Posterior vena cava (tissue), 2 donors: ENCODE measurements at regions not wholly inside any gene's neighbourhood (a gene's known extent, or its start where the extent isn't known, plus 50 kb on each side); places are given as distances from the start of the nearest gene placed in this dataset.

Experiments
- DNase-seq: peaks from one replicate; pipeline ENCODE4 v3.0.0-alpha.2; 2020; ENCODE audit warnings: low spot score
- intact Hi-C, 2 donors: fragments of 100-400 bp; cut with DNase I; formaldehyde crosslinking; loops; one replicate each; pipeline versions ENCODE4 v1.14.1 to v1.14.2; 2022 to 2023
- donor health status: DM: yes; HTN: yes; CAD: no.
- donor health status: DM: yes; HTN: yes; CAD: no.

DNA sequence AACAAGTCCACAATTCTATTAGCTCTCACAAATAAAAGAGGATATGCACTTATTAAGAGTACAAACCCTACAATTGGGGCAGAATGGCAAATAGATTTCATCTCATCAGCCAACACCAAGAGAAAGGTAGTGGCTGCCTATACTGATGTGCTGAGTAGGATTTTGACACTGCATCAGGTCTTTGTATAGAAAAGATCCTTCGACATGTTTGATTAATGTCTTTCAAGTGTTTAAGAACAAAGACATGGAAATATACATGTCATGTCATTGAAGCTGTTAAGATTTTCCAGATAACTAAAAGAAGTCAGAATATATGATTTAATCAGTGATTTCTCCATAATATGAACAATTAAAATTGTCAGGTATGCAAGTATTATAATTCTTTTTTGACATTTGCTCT is 238.7 kb upstream of the GRAMD2B start:
- intact Hi-C loops: no loop called here
- DNase-seq: no peak

DNA sequence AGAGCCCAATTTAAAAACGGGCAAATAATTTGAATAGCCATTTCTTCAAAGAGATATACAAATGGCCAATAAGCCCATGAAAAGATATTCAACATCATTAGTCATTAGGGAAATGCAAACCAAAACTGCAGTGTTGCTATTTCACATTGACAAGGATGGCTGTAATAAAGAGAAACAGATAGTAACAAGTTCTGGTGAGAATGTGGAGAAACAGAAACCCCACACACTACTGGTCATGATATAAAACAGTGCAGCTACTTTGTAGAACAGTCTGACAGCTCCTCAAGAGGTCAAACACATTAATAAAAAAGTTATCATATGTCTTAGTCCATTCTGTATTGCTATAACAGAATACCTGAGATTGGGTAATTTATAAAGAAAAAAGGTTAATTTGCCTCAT is 237.0 kb upstream of the GRAMD2B start:
- no peak for DNase-seq
- intact Hi-C loops: no loop called here

DNA sequence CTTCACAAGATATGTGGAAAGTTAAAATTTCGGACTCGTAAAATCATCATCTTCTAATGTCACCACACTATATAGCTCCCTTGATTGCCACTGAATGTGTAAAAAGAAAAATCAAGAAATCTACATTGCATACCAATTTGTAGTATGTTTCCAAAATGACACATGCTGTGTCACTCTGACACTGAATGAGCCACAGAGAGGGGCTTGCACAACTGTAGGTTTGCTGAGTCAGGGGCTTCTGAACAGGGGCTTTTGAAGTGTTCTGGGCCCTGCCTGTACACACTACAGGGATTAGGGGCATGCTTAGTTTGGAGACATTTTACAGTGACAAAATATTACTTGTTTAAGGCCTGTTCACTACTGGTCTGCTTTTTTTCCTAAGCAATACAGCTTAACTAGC is 234.4 kb upstream of the GRAMD2B start:
- intact Hi-C loops: no loop called here
- DNase-seq: no peak

DNA sequence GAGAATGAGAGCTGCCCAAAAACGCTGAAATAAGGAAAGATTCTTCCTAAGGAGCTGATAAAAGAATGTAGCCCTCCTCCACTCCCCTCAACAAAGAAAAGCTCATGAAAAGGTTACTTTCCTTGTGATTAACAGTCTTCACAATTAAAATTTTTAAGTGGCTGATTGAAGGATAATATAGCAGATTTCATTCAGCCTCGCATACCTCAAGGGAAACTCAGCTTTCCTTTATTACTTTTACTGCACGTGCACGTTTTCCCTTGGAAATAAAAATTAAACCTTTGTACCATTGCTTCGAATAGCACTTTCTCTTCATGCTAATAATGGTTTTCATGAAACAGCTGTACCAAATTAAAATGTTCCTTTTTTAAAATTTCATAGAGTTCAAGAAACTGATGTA is 234.0 kb upstream of the GRAMD2B start:
- intact Hi-C loops: no loop called here

DNA sequence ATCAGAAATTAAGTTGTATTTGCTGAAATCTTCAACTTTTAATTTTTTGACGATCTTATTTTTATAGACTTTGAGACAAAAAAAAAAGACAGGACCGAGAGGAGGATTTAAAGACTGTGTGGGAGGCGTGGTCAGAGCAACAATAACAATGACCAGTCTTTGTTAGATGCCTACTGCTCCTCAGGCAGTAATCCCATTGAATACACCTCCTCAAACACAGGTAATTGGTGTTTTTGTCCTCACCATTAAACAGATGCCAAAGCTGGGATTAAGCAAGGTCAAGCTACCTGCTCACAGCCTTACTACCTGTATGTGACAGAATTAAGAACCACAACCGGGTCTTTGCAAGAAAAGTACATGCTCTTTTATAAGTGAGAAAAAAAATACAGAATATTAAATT is 233.3 kb upstream of the GRAMD2B start:
- no peak for DNase-seq
- intact Hi-C loops: no loop called here

More for the DNA sequence above, 234.0 kb upstream of the GRAMD2B start:
- no peak for DNase-seq

DNA sequence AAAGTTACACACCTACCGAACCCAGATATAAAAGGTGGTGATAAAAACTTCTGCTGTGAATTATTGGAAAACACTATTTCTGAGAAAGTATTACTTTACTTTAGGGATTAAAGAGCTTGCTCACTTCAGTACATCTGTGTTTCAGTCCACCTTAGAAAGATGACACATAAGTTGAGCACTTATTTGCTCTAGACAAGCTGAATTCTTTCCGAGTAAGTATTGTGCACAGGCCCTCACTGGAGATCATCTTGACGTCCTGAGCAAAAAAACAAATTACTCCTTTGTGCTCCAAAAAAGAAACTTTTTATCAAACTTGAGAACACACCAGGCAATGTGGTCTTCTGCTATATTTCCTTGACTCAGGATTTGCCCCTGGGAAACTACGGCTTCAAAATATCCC is 231.0 kb upstream of the GRAMD2B start:
- no peak for DNase-seq
- intact Hi-C loops: no loop called here

DNA sequence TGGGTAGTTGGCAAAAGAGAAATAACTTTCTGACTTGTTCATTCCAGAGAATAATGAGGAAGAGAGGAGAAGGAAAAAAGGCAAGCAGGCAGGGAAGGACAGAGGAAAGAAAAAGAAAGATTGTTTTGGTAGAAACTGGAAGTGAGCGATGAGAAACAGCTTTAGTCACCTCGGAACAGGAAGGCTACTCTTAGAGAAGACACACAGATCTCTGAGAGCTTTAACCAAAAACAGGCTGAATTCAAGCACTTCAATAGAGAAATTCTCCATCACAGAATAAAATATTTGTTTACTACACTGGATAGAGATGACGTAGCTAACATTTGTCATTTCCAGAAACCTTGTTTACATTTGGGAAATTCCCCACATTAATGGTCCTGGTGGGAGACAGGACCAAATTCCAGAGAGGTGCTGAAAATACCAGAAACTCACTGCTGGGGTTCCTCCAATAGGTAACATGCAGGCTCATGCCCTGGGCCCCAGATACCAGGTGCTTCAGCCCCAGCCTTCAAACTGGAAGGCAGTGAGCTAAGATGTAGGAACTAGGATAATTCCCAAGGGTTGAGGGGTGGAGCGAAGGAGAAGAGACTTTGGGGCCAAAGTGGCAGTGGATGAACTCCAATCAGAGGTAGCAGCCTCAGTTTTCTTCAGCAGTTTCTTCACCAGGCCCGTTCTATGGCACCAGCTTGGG is 227.7 kb upstream of the GRAMD2B start:
- intact Hi-C loops: no loop called here
- DNase-seq: no peak

DNA sequence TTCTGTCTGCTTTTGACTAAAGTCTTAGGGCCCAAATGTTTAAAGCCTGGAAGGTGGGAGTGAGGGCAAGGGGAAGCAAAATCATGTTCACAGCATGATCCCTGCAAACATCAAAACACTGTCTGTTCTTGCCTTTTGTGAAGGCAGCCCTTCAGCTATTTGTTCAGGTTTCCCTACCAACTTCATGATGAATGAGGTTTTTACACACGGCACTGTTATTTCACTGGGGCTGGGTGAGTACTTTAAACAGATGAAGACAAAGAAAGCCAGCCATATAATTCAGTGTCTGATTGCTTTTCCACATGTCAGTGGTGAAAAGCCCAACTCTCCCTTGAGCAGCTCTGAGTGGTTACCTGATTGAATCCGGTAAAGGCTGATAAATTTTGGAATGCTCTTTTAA is 224.7 kb upstream of the GRAMD2B start:
- intact Hi-C loops: no loop called here
- DNase-seq: no peak

DNA sequence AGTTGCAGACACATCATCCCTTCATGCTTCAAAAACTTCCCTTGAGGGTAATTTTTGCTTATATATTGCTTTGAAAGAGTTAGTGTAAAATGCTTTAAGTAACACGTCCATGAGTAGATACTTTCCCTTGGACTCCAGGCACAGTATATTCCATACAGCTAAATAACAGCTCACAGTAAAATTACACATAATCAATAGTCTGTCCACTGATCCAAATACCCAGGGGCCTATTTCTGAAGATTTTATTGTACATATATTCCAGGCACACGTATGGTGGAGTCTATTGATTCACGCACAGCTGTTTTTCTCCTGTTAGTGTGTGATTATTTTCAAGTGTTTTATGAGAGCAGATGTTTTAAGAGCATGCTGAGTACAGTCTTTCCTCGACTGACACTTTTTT is 223.7 kb upstream of the GRAMD2B start:
- intact Hi-C loops: no loop called here
- no peak for DNase-seq

DNA sequence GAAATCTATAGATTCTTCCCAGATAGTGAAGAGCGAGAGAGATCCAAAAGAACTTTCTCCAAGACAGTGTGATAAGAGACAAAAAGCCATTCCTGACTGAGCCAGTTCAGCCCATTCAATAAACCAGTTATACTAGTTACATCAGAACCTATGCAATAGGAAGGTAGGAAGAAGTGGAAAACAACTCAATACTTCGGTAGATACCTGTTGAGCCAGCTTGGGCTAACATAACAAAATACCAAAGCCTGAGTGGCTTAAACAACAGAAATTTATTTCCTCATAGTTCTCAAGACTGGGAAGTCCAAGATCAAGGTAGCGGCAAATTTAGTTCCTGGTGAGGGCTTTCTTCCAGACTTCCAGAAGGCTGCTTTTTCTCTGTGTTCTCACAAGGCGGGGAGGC is 214.5 kb upstream of the GRAMD2B start:
- no peak for DNase-seq
- intact Hi-C loops: loop anchor here in 1 of 2 donors (10.0 kb wide), 1 partner anchor 714 kb away; no protein-coding TSS in a partner anchor

DNA sequence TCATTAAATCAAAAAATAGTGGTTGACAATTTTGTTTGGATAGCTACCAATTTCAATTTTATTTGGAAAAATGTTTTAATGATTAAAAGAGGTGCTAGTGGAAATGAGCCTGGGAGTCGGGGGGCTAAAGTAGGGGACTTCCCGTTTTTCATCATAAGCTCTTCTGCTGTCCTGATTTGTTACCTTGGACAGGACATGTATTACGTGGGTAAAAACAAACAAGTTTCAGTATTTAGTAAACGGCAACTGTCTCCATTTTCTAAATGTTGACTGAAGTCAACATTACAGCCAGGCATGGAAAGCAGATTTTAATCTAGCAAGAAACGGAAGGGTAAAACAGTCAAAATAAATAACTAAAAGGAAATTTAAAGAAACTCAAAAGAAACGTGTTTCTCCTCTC is 212.3 kb upstream of the GRAMD2B start:
- DNase-seq: no peak
- intact Hi-C loops: no loop called here

DNA sequence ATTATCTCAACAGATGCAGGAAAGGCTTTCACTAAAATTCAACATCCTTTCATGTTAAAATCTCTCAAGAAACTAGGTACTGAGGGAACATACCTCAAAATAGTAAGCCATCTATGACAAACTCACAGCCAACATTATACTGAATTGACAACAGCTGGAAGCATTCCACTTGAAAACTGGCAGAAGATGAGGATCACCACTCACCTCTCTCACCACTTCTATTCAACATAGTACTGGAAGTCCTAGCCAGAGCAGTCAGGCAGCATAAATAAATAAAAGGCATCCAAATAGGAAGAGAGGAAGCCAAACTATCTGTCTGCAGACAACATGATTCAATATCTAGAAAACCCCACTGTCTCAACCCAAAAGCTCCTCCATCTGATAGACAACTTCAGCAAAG is 203.6 kb upstream of the GRAMD2B start:
- DNase-seq: no peak
- intact Hi-C loops: no loop called here

DNA sequence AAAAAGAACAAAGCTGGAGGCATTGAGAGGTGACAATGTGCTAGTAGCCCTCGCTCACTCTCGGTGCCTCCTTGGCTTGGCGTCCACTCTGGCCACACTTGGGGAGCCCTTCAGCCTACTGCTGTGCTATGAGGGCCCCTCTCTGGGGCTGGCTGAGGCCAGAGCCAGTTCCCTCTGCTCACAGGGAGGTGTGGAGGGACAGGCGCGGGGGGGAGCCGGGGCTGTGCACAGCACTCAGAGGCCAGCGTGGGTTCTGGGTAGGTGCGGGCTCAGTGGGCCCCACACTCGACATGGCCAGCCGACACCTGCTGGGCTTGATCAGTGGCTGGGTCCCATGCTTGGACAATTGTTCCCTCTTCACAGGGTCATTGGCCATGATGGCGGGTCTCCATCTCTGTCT is 202.5 kb upstream of the GRAMD2B start:
- DNase-seq: no peak
- intact Hi-C loops: no loop called here

DNA sequence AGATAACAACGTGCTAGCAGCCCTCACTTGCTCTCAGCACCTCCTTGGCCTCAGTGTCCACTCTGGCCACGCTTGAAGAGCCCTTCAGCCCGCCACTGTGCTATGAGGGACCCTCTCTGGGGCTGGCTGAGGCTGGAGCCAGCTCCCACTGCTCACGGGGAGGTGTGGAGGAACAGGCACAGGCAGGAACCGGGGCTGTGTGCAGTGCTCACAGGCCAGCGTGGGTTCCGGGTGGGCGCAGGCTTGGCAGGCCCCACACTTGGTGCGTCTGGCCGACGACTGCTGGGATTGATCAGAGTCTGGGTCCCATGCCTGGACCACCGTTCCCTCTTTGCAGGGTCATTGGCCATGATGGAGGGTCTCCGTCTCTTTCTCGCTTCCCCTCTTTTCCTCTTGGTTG is 194.3 kb upstream of the GRAMD2B start:
- intact Hi-C loops: no loop called here
- DNase-seq: no peak

DNA sequence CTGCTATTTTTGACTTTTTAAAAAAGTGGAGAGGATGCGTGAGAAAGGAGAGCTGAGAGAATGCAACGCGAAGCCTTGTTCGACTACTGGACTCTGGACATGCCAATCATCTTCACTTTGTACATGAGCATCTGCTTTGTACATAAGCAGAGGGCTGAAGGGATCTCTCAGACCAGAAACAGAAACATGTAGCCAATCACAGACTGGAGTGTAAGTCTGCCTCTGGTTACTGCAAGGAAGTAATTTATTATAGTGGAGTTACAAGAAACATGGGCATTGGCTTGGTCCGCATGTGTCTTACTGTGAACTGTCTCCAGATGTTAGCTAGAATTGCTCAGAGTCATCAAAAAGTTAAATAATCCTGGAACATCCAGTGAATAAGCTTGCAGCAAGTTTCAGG is 190.0 kb upstream of the GRAMD2B start:
- intact Hi-C loops: no loop called here
- DNase-seq: no peak

DNA sequence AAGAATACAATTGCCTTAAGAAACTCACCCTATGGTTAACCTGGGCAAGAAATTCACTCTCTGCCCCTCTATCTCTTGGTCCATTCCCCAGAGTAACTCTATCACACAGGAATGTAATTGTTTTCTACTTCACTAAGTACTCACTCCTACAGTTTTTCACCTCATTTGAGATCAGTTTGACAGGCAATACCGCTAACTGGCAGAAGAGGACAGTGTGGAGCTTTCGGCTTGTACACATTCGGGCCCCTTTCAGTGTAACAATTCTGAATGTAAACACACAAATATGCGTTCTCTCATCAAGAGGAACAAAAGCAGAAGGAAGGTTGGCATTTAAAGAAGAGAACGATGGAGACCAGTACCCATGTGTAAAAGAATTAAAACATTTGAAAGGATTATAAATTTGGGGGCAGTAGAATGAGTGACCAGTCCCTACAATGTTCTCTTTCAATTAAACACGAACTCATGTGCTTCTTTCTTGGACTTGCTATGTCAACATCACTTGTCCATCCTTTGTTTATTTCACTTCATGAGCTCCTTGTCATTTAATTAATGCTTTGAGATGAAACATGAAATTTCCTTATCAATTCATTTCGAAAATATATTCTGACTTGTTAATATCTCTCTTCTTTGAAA is 188.5 kb upstream of the GRAMD2B start:
- intact Hi-C loops: no loop called here
- no peak for DNase-seq

DNA sequence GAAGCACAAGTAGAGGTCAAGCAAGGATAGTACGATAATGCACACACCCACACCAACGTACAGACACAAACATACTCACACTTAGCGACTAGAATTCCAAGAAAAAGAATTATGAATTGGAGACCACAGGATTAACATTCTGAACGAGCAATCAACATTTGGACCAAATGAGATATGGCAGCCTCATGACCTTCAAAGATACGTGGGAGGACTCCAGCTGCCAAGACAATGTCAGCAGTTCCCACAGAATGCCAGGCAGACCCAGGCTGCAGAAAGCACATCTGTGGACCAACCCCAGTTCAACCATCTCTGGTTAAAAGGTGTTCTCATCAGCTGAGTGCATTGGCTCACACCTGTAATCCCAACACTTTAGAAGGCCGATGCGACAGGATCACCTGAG is 187.6 kb upstream of the GRAMD2B start:
- intact Hi-C loops: no loop called here
- DNase-seq: no peak

DNA sequence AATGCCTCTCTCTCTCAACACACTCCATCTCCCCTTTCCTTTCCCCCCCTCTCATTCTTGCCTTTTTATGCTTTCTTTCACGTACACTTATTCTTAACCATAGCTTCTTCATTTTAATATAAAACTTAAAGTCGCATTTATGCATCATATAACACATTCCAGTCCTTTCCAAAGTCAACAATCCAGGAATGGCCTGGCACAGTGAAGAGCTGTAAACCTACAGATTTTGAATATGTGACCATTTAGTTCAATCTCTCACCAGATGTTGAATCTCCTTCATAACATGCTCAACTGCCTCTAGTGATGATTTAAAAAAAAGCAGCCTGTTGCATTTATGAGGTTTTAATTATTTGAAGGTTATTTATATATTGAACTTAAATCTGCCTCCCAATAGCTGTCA is 186.2 kb upstream of the GRAMD2B start:
- intact Hi-C loops: no loop called here

DNA sequence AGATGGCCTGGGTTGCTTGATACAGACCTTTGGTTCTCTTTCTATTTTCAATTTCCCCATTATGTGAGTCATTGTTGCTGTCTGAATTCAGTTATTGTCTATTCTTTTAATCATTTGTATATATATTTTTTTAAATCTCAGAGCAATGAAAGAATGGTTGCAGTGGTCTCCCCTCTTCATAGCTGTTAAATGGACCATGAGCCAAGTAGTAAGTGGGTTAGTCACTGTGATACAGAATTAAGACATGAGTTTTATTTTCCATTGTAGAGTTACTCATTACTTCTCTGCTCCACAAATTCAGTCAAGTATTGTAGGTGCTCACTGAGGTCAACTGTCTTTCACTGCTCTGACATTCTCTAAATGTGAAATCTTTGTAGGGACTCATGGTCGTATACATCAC is 174.6 kb upstream of the GRAMD2B start:
- DNase-seq: no peak
- intact Hi-C loops: no loop called here

More for the DNA sequence above, 186.2 kb upstream of the GRAMD2B start:
- no peak for DNase-seq

DNA sequence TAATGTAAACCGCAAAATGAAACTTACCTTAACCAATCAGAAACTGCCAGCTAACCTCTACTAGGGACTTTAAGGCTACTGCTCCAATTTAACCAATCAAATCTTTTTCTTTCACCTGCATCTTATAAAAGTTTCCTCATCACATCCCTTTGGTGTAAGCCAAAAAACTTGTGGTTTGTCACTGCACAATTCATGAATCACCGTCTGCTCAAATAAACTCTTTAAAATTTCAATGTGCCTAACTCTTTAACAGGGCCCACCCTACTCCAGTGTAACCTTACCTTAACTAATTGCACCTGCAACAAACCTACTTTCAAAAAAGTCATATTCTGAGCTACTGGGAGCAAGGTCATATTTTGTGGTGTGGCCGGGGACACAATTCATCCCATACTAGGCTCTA is 172.2 kb upstream of the GRAMD2B start:
- intact Hi-C loops: no loop called here
- DNase-seq: no peak

DNA sequence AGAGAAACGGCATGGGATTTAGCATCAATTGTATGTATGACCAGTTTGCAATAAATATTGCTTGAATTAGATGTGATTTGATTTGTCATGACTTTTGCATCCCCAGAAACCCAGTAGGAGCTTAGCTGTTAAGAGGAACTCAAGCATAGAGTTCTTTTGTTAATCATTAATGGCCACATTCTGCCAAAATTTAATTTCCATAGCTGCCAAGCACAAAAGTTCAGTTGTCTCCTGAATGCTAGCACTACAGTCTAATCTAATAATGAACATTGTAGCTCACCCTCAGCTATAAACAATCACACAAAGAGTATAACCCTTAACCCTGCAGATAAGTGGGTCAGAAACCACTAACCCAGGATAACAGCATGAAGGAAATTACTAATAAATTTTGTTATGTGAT is 169.8 kb upstream of the GRAMD2B start:
- intact Hi-C loops: no loop called here
- DNase-seq: no peak
